HEK293 (cell line): ENCODE measurements at regions not wholly inside any gene's neighbourhood (a gene's known extent, or its start where the extent isn't known, plus 50 kb on each side); places are given as distances from the start of the nearest gene placed in this dataset.

Source experiments
- ATF2 ChIP-seq: fragments of 450-650 bp; formaldehyde crosslinking; IDR thresholded peaks from 2 replicates; pipeline ENCODE4 v1.5.1; 2016; ENCODE audit warnings: missing biosample characterization, missing genetic modification characterization, low read depth
- ZNF248 ChIP-seq: fragments of 450-650 bp; formaldehyde crosslinking; IDR thresholded peaks from 2 replicates; pipeline ENCODE4 v1.5.1; 2017; ENCODE audit warnings: missing biosample characterization, missing genetic modification characterization
- ZNF274 ChIP-seq, 2 experiments: fragments of 200-500 bp in 1 of 2; fragments of 450-650 bp in 1 of 2; sonication (Bioruptor generic) in 1 of 2; formaldehyde crosslinking in 1 of 2; IDR thresholded peaks; 2 replicates each; pipeline versions ENCODE4 v1.5.1 to v1.6.1; 2014 to 2016; ENCODE audit warnings: borderline replicate concordance in 1 of 2, inconsistent platforms in 1 of 2, low read length in 1 of 2, missing biosample characterization in 1 of 2, missing genetic modification characterization in 1 of 2

- TF ChIP-seq ZNF248, result no peak
- TF ChIP-seq ZNF274 (IDR thresholded peaks at IDR 0.05; ENCODE audit: low read length), result no peak
- TF ChIP-seq ZNF274 (tag by site-specific recombination; IDR thresholded peaks at IDR 0.05; ENCODE audit: borderline replicate concordance), result no peak
- no peak for TF ChIP-seq ATF2 (tag by site-specific recombination)
Observed at GRCh38 chr6:48979085-48979484, 484.0 kb downstream of the MMUT start.
